GM13977 (cell line): ENCODE measurements at regions not wholly inside any gene's neighbourhood (a gene's known extent, or its start where the extent isn't known, plus 50 kb on each side); places are given as distances from the start of the nearest gene placed in this dataset.

Source experiments
- DNase-seq: peaks from one replicate; pipeline ENCODE4 v3.0.0; 2012; ENCODE audit warnings: low spot score
- in situ Hi-C: fragments of 300-500 bp; cut with MboI; formaldehyde crosslinking; loops from one replicate; pipeline ENCODE4 v1.12.0; 2022; ENCODE audit warnings: low sequenced_read_pairs, low pct_unique_long_range_greater_than_20kb, mixed read lengths, inconsistent platforms; ENCODE audit not compliant: unreplicated experiment
- TF ChIP-seq, protein P1 (sequence below): IDR thresholded peaks from 2 replicates; pipeline ENCODE4 v1.5.1; 2012; ENCODE audit warnings: mild to moderate bottlenecking, control low read depth; ENCODE audit not compliant: insufficient read depth; ENCODE audit errors: extremely low read depth, missing control alignments

DNA sequence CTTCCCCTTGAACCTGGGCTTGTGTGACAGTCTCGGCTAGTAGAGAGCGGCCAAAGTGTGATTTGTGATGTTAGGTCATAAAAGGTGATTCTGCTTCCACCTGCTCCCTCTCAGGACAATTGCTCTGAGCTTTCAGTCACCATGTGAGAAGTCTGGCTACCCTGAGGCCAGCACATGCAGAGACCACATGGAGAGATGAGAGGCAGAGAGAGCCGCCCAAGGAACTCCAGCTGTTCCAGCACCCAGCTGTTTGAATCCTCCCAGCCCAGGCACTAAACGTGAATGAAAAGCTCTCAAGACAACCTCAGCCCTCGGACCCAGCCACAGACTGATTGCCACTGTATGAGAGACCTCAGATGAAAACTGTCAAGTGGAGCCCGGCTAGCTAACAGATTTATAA is 143.4 kb upstream of the EEF1E1 start:
- in situ Hi-C loops = no loop called here
- TF ChIP-seq, protein P1, sequence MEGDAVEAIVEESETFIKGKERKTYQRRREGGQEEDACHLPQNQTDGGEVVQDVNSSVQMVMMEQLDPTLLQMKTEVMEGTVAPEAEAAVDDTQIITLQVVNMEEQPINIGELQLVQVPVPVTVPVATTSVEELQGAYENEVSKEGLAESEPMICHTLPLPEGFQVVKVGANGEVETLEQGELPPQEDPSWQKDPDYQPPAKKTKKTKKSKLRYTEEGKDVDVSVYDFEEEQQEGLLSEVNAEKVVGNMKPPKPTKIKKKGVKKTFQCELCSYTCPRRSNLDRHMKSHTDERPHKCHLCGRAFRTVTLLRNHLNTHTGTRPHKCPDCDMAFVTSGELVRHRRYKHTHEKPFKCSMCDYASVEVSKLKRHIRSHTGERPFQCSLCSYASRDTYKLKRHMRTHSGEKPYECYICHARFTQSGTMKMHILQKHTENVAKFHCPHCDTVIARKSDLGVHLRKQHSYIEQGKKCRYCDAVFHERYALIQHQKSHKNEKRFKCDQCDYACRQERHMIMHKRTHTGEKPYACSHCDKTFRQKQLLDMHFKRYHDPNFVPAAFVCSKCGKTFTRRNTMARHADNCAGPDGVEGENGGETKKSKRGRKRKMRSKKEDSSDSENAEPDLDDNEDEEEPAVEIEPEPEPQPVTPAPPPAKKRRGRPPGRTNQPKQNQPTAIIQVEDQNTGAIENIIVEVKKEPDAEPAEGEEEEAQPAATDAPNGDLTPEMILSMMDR = no peak
- no peak for DNase-seq

DNA sequence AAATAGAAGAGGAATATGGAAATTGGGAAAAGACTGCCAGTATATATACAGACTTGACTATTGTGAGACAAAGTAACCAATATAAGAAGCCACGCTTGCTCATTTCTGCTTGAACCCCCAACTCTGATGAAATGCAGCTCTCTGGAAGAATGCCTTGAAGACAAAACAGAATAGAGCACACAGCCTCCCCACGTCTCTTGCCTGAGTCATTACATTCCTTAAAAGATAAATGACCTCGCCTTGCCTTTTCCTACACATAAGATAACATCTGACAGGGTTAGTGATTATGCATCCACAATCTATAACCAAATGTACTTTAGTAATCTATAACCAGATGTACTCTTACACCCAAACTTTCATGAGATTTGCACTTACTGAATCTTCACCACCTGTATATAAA is 141.1 kb upstream of the EEF1E1 start:
- TF ChIP-seq, protein P1 = no peak
- in situ Hi-C loops = no loop called here
- no peak for DNase-seq

DNA sequence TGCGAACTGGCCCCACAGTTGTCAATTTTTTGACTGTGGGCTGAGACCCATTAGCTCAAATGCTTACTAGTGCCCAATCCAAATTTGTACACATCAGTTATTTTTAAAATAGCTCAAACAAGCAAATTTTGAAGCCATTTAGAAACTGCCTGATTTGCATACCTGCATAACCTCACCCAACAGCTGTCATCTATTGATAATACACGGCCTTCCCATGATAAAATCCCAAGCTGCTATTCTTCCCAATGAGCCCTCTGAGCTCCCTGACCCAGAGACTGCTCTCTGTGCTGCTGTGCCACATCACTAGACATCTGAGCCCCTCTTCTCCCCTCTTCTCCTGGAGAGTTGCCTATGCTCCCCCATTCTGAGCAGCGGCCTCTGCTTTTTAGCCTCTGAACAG is 140.5 kb upstream of the EEF1E1 start:
- no peak for DNase-seq
- TF ChIP-seq, protein P1 = no peak
- in situ Hi-C loops = no loop called here

DNA sequence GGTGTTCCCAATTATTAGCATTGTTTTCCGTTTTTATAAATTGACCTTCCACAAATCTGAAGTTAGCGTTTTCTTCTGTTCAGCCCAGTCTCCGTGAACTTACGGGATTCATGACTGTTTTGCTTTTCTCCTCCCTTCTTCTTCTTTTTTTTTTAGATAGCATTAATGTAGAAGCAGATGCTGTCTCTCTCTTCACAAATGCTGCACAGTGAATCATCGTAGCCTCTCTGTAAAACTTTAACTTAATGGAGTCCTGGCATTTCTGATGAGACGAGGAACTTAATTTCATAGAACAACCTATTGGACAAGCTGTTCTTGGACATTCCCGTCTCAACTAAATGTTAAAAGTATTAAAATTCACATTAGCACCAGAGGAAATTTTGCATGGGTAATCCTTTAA is 138.0 kb upstream of the EEF1E1 start:
- in situ Hi-C loops = no loop called here
- no peak for DNase-seq
- TF ChIP-seq, protein P1 = no peak

DNA sequence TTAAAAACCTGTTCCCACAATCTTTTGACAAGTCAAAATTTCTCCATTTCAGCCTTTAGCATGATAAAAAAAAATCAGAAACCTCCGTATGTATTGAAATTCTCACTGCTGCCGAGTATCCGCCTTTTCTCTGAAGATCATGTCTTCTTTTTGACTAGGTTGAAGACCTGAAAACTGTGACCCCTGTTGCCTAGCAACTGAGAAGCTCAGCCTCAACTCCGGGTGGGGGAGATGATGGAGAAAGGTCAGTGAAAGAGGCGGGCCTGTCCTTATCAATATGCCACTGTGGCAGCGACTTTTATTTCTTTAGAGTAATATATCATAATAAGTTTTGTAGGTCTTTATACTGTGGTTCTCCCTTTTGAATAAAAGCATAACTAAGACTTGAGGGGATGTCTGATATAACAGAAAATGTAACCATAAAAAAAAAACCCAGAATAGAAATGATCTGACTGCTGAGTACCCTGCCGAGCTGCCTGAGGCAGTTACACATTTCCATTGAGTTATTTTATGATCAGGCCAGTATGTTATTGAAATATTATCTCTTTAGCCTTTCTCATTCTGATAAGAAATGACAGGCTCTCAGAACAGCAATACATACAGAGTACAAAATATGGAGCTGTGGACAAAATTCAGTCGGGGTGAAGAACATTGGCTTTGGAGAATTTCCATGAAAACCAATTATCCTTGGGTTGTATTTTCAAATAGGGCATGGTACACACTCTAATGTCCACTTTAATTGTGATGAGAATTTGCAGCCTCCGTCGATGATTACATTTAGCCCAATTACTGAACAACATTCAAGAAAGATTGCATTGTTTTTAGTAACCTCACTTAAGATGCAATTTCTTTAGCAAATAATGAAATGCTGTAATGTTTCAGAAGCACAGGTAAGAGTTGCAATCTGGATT is 136.7 kb upstream of the EEF1E1 start:
- in situ Hi-C loops = no loop called here
- TF ChIP-seq, protein P1 = no peak

DNA sequence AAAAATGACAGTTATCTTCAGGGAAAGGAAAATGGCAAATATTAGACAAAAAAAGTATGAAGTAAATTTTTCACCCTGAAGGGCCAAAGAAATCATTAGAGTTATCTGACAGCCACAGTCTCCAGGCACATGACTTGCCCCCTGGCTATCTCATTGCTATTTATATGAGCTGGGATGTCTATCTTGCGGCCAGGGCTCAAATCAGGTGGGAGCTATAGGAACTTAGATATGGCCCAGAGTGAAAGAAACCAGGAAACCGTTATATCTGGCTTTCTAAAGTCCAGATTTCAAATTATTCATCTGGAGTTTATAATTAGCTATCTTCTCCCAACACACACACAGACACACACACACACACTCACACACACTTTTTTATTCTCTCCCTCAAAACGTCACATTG is 135.3 kb upstream of the EEF1E1 start:
- TF ChIP-seq, protein P1 = no peak
- in situ Hi-C loops = no loop called here
- DNase-seq = no peak

More for the DNA sequence above, 136.7 kb upstream of the EEF1E1 start:
- no peak for DNase-seq
